HG03457 (cell line): ENCODE measurements at regions not wholly inside any gene's neighbourhood (a gene's known extent, or its start where the extent isn't known, plus 50 kb on each side); places are given as distances from the start of the nearest gene placed in this dataset.
"Not testable (repeated sequence)": the region's sequence is repeated elsewhere in the genome, so short reads cannot be mapped to it uniquely, and the experiment has no call there.

Source experiments
- ATAC-seq: cut with Tn5 transposase; IDR thresholded peaks from one replicate; pipeline ENCODE4 v1.9.1; 2021; ENCODE audit warnings: moderate number of reproducible peaks; ENCODE audit not compliant: unreplicated experiment

DNA sequence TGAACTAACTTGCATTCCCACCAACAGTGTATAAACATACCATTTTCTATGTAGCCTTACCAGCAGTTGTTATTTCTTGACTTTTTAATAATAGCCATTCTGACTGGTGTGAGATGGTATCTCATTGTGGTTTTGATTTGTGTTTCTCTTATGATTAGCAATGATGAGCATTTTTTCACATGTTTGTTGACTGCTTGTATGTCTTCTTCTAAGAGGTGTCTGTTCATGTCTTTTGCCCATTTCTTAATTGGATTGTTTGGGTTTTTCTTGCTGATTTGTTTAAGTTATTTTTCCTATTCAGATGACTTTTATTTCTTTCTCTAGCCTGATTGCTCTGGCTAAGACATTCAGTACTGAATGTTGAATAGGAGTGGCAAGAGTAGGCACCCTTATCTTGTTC lies 230.3 kb downstream of the DAD1 start:
- ATAC-seq, result no peak

DNA sequence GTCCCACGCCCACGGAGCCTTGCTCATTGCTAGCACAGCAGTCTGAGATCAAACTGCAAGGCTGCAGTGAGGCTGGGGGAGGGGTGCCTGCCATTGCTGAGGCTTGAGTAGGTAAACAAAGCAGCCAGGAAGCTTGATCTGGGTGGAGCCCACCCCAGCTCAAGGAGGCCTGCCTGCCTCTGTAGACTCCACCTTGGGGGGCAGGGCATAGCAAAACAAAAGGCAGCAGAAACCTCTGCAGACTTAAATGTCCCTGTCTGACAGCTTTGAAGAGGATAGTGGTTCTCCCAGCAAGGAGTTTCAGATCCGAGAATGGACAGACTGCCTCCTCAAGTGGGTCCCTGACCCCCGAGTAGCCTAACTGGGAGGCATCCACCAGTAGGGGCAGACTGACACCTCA lies 239.7 kb downstream of the DAD1 start:
- not testable (repeated sequence) for ATAC-seq

DNA sequence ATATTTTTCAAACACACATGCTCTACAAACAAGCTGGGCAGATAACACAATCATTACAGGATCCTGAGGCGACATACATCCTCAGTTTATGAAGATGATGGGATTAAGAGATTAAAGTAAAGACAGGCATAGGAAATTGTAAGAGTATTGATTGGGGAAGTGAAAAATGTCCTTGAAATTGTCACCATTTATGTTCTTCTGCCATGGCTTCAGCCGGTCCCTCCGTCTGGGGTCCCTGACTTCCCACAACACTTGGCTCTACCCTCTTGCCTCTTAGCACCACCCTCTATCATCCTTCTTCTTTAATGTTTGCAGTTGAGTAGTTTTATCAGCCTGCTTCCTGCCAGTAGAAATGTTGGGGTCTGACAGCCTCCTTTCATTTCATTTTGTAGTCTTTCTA lies 244.4 kb downstream of the DAD1 start:
- no peak for ATAC-seq

DNA sequence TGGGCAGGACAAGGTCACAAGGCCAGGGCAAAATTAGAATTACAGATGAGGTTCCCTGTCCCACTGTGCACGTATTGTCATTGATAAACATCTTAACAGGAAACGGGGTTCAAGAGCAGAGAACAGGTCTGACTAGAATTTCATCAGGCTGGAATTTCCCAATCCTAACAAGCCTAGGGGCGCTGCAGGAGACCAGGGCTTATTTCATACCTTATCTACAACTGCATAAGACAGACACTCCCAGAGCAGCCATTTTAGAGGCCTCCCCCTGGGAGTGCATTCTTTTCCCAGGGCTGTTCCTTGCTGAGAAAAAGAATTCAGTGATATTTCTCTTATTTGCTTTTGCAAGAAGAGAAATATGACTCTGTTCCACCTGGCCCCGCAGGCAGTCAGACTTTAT lies 244.8 kb downstream of the DAD1 start:
- ATAC-seq, result not testable (repeated sequence)

DNA sequence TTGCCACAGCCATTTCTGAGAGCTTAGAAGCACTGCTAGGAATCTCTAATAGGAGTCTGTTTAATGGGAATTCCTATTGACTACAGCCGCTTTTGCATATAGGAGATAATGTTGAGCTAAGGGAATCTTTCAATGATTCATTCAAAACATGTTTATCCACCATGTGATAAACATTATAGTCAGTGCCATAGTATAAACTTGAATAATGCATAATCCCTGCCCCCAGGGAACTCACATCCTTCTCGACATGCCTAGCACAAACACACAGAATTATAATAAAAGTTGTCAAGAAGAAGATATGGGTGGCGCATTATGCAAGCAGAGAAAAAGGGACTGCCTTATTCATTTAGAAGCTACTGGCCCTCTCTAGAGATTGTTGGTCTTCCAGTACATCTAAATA lies 248.0 kb downstream of the DAD1 start:
- no peak for ATAC-seq

DNA sequence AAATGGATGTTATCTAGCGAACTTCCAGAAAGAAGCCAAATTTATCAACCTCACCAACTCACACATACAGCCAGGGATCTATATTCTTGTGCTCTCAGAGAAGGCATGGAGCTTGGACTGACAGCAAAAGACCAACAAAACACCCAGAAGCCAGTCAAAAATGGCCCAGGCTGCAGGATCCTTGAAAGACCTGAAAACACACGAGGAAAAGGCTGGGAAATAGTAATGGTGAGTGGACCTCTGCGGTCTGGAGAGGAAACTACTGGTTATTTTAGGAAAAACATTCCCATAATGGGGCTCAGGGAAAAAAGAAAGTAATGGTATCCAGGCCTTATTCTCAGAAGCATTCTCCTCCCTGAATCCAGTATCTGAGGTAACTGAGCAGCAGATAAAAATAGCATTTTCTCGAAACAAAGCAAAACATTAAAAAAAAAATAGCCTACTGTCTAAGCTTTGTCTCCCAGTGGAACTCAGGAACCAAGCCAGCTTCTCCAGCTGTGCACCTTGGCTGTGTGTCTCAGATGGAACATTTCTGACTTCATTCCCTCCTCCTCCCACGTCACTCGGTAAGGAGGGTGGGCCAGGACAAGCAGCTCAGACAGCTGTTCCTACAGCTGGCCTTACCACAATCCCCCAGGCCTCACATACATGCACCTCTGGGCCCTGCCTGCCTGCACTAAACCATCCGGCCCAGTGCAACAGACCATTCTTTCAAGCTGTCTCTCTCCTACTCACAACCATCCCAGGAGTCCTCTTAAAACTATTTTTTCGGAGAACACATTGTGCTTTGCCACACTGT lies 249.9 kb downstream of the DAD1 start:
- no peak for ATAC-seq

DNA sequence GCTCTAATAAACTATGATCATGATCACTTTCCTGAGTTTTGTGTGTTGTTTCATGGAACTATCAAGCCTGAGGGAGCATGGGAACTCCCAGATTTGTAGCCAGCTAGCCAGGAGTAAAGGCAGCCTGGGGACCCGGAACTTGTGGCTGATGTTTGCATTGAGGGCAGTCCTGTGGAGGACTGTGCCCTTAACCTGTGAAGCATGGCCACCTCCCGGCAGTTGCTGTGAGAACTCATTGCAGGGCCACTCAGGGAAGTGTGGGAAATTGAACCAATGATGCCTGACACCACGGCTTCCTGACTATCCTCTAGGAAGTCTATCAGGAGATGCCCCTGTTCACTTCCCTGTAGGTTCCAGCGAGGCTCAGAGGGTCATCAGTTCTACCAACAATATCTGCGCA lies 250.6 kb downstream of the DAD1 start:
- ATAC-seq, result no peak

DNA sequence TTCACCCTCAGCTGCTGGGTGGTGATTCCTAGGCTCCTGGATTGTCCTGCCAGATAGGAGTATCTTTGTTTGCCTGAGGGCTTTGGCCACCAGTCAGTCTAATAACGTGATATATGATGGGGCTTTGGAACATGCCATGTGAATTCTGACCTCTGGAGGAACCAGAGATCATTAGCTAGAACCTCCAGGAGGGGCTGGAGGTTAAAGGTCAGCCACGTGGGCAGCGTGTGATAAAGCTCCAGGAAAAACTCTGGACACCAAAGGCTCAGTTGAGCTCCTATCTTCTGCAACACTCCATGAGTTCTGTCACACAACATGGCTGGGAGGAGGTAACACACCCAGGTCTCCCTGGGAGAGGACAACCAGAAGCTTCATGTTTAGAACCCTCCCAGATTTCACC lies 251.1 kb downstream of the DAD1 start:
- ATAC-seq, result no peak

DNA sequence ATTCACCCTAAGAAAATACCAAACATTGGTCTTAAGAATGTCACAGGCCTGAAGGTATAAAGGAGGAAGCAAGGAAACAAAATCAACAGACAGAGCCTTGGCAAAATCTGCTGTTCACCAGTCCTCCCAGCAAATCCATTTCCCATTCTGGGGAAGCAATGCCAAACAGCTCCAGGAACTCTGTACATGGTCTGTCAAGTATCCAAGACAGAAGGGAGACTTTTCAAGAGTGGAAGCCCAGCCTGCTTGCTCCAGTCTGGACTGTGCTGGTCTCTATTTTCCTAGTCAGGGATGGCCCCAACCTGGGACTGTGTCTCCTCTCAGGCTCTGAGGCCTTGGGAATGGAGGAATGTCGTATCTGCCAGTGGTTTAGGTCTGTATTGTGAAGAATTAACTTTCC lies 251.5 kb downstream of the DAD1 start:
- ATAC-seq, result no peak

DNA sequence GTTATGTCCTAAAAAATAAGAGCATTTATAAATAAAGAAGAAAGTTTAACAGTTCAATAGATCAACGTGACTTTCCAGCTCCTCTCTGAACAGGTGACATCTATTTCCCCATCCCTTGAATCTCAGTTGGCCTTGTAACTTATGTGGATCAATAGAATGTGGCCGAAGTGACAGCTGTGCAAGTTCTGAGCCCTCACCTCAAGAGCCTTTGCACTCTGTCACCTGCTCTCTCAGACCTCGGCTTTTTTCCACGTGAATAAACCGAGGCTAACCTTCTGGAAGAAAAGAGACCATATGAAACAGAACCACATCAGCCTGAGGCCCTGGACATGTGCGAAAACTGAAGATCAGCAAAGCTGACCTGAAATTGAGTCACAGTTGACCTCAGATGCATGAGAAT lies 253.0 kb downstream of the DAD1 start:
- ATAC-seq, result no peak

DNA sequence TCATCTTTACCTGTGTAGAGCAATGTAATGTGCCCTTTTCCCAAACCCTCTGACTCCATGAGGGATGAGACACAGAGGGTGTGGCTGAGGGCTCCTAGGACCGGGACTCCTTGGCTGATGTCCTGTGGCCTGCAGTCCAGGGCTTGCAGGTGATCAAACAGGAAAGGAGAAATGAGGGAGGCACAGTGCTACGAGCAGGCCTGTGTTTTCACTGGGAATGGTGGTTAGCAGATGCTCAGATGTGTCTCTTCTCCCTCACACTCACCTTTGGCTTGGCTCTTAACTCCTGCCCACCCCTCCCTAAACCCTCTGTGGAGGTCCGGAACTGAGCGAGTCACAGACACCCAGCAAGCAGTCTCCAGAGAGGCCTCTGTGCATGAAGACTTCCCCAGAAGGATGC lies 254.4 kb downstream of the DAD1 start:
- ATAC-seq, result no peak

DNA sequence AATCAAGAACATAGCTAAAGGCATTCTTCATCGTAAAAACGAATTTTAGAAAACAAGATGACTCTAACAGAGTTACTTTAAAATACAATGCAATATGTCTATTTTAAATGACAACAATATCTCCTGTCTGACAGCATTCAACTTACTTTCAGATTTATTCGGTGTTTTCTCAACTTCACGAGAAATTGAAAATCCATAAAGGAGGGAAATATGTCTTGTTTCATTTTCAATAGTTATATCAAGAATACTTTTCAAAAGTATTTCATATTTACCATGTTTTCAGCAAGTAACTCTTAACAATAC lies 254.8 kb downstream of the DAD1 start:
- ATAC-seq, result no peak

DNA sequence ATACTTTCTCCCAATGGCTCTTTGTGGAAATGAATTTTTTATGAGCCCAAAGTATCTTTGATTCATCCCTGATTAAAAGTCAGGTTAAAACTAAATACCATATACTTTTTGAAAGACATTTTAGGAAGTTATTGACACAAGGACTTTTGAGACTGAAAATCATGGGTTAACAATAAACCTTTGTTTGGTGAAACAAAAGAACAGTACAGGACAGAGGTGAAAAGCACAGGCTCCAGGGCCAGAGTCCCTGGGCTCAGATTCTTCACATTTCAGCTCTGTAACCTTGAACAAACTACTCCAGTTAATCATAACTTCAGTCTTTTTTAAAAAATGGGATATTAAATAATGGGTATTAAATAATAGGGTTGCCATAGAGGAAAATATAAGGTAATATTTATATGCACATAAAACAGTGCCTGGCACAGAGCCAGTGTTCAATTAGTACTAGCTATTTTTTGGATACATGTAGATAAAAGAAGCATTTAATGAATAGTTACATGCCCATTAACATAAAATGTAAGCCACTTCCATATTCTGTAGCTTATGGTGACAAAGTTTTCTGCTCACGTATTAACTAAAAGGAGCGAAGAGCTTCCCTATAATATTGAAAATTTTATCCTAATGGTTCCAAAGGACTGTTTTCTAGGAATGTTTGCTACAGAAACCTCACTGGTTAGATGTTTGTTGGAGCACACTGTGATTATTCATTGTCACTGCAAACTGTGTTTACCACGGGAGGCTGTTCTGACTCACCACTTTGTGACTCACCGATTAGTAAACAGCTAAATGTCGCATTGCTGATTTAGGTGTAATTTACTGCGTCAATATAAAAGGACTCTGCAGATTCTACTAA lies 255.4 kb downstream of the DAD1 start:
- ATAC-seq, result no peak

DNA sequence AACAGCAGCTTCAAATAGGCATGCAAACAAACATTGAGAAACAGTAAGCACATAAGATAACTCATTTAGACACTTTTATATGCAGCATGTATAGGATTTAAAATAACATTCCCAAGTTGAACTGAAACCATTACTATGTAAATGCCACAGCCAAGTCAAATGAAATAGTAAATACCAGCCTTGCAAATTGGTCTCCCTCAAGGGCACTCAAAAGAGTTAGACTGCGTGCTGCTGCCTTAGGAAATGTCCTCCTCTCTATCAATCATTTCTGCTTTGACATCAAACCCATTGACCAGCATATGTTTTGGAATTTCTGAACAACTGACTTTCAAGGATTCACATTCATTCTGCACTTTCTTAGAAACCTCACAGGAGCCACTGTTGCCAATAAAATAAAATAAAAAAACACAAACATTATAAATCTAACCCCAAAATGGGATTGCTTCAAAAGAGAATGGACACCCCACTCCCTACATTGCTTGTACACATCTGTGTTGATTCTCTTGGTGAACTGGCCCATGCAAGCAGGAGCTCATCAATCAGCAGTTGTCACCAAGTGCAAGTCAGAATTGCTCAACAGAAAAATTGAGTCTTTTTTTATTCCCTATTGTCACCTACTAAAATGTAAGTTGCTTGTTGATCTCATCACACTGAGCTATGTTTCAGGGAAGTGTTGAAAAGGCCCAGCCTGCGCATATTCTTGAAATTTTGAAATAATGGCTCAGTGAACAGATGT lies 256.2 kb downstream of the DAD1 start:
- no peak for ATAC-seq

DNA sequence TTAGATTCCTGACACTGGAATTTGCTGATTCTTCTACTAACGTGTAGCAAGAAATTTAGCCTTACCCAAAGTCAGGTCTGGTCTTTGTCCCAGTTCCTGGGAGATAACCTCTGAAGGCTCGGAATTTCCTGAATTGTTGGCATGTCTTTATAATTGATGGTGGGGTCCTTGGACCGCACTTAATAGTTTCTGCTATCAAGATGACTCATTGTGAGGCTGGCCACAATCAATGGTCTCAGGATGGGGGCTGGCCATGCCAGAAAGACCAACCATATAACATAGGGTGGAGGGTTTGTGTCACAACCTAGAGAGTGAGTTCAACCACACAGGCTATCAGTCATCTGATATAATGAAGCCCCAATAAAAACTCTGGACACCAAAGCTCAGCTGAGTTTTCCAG lies 259.7 kb downstream of the DAD1 start:
- no peak for ATAC-seq

DNA sequence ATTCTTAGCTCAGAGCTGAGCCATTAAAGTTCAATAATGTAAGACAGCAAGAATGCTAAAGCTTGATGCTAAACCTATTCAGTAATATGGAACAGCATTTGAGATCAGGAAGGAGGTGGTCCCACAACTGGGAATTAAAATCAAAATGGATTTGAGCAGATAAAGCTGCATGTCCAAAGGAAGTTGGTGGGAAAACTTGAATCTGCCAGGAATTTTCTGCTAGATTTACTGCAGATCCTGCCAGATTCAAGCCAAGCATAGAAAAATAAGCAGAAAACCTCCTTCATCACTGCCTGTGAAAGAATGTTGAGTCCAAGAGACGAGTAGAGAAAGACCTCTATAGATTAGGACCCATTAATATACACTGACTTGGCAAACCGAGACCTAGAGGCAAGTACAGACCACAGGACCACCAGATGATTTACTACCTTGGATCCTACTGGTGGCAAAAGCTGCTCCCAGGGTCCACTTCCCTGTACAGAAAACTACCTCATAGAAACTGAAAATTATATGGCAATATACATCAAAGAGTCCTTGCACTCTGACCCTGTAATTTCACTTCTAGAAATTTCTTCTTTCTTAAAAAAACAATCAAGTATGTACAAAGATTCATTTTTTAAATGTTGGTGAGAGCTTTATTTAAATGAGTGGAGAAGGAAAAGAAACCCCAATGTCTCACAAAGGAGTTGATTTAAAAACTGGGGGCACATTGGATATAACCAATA lies 263.2 kb downstream of the DAD1 start:
- ATAC-seq, result no peak

DNA sequence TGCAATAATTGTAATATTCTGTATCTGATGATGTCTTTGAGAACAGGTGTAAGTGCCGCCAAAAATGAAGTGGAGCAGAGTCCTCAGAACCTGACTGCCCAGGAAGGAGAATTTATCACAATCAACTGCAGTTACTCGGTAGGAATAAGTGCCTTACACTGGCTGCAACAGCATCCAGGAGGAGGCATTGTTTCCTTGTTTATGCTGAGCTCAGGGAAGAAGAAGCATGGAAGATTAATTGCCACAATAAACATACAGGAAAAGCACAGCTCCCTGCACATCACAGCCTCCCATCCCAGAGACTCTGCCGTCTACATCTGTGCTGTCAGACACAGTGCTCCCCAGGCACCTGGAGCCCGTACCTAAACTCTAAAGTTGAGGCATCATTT lies 268.7 kb downstream of the DAD1 start:
- ATAC-seq, result no peak

DNA sequence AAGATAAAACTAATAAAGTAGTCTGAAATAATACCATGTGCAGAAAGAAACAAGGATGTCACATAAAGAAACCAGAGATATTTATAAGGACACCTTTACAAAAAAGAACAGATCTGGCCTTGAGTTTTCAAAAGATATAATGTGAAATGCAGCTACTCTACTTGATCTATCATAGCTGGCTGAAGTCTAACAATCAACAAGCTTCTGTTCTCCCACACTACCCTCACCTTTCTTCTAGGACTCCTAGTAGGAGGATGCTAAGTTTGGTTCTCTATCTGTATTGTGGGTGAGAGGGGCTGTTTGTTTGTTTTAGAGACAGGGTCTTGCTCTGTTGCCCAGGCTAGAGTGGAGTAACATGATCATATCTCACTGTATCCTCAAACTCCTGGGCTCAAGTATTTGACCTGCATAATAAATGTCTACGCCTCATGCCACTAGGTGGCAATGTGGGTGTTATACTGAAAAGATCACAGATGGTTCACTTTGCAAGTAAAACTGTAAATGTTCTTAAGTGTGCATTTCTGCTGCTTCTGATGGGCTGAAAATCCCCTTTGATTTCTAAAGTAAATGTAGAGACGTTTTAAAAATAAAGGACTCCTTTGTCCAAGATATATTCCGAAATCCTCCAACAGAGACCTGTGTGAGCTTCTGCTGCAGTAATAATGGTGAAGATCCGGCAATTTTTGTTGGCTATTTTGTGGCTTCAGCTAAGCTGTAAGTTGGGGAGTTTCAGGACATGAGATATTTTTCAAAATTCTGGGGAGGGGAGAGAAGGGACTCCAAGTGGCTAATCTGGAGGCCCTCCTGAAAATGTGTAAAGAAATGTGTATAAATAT lies 269.3 kb downstream of the DAD1 start:
- no peak for ATAC-seq

DNA sequence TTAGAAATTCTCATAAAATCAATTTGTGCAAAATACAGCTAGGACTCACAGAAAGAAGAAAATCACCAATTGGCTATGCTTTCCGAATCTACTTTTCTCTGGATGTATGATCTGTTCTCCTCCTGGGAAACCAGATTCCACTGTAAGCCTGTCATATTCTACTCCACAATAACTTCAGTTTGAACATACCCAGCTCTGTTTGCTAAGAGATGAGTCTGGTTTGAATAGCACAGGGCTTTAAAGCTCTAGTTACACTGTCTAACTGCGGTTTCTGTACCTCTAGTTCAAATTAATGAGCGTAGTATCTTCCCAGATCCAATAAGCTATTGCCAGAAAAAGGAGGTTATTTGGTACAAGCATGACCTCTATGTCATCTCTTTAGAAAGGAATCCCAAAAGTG lies 270.1 kb downstream of the DAD1 start:
- no peak for ATAC-seq

DNA sequence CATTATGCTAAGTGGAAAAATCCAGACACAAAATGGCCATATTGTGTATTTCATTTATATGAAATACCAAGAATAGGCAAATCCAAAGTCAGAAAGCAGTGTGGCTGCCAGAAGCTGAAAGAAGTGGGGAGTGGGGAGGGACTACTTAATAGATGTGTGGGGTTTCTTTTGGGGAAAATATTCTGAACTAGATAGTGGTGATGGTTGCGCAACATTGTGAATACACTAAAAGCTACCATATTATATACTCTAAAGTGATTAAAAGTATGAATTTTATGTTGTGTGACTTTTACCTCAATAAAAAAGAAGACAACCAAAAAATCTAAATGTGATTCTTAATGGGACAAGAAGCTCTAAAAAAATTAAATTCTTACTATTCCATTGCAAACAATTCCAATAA lies 272.6 kb downstream of the DAD1 start:
- ATAC-seq, result no peak
